H1 (cell line): ENCODE measurements at regions not wholly inside any gene's neighbourhood (a gene's known extent, or its start where the extent isn't known, plus 50 kb on each side); places are given as distances from the start of the nearest gene placed in this dataset.

Experiments used
- CTCF ChIA-PET: fragments of 300-600 bp; sonication (Branson Sonifier 250); formaldehyde crosslinking; loops from one replicate; lab custom pipeline; 2021; ENCODE audit not compliant: partially characterized antibody; lab: Charles Lee
- POLR2A ChIA-PET: fragments of 300-600 bp; sonication (Branson Sonifier 250); formaldehyde crosslinking; loops from one replicate; lab custom pipeline; 2021; ENCODE audit warnings: inconsistent platforms; ENCODE audit not compliant: partially characterized antibody; lab: Charles Lee
- DNase-seq, 2 experiments: peaks; one replicate each; pipeline versions ENCODE4 v3.0.0 to v3.0.0-alpha.2; 2010 to 2022; ENCODE audit warnings: low spot score in 2 of 2, low read depth in 1 of 2, mixed read lengths in 1 of 2
- FAIRE-seq: peaks from 2 replicates; lab custom pipeline; 2011; peaks lifted over from hg19 to GRCh38; lab: Jason Lieb, UNC
- H2AFZ ChIP-seq: 2 replicates; pipeline ENCODE4 v1.8.1; 2012; ENCODE audit warnings: low read length, inconsistent platforms
- H2AK5ac ChIP-seq: 2 replicates; pipeline ENCODE4 v1.6.1; 2013; ENCODE audit warnings: low read depth, low read length
- H2BK120ac ChIP-seq: replicated peaks from 2 replicates; pipeline ENCODE3; 2013; ENCODE audit warnings: low read depth, low read length, inconsistent platforms
- H2BK12ac ChIP-seq: 2 replicates; pipeline ENCODE4 v1.6.1; 2013; ENCODE audit warnings: low read depth, low read length
- H2BK15ac ChIP-seq: 2 replicates; pipeline ENCODE4 v1.6.1; 2013; ENCODE audit warnings: low read length
- H2BK20ac ChIP-seq: 2 replicates; pipeline ENCODE4 v1.6.1; 2013; ENCODE audit warnings: low read length
- H2BK5ac ChIP-seq: 2 replicates; pipeline ENCODE4 v1.6.1; 2013; ENCODE audit warnings: low read depth, low read length
- H3K14ac ChIP-seq: 2 replicates; pipeline ENCODE4 v1.6.1; 2013; ENCODE audit warnings: inconsistent platforms; ENCODE audit not compliant: insufficient read length
- H3K18ac ChIP-seq: 2 replicates; pipeline ENCODE4 v1.6.1; 2013; ENCODE audit warnings: low read length; ENCODE audit errors: extremely low read depth
- H3K23ac ChIP-seq: 2 replicates; pipeline ENCODE4 v1.6.1; 2013; ENCODE audit warnings: inconsistent platforms; ENCODE audit not compliant: insufficient read length
- H3K23me2 ChIP-seq: 2 replicates; pipeline ENCODE4 v1.6.1; 2013; ENCODE audit warnings: low read depth, low read length
- H3K27ac ChIP-seq: 2 replicates; pipeline ENCODE4 v1.6.1; 2011; ENCODE audit warnings: low read depth, low read length, inconsistent platforms
- H3K27me3 ChIP-seq, 4 experiments: replicated peaks in 1 of 4; 1 replicate in 1 of 4; 2 replicates in 3 of 4; pipeline versions ENCODE4 v1.6.1 to v1.8.1; 2011 to 2013; ENCODE audit warnings: low read length in 3 of 4, mild to moderate bottlenecking in 3 of 4, inconsistent platforms in 2 of 4, mixed read lengths in 2 of 4, moderate library complexity in 1 of 4; ENCODE audit not compliant: control insufficient read depth in 3 of 4, insufficient read depth in 3 of 4; ENCODE audit errors: extremely low read depth in 1 of 4
- H3K36me3 ChIP-seq, 4 experiments: 2 replicates each; pipeline versions ENCODE4 v1.6.1 to v1.8.1; 2011 to 2013; ENCODE audit warnings: mild to moderate bottlenecking in 4 of 4, low read length in 3 of 4, moderate library complexity in 2 of 4, control low read depth in 1 of 4, inconsistent platforms in 1 of 4; ENCODE audit not compliant: insufficient read depth in 4 of 4, control insufficient read depth in 2 of 4
- H3K4ac ChIP-seq: replicated peaks from 2 replicates; pipeline ENCODE3; 2013; ENCODE audit warnings: low read length, low read depth, mixed read lengths, inconsistent platforms; ENCODE audit not compliant: insufficient read length
- H3K4me1 ChIP-seq, 4 experiments: replicated peaks in 1 of 4; 1 replicate in 1 of 4; 2 replicates in 3 of 4; pipeline versions ENCODE4 v1.6.1 to v1.8.1; 2011 to 2013; ENCODE audit warnings: low read length in 3 of 4, inconsistent platforms in 2 of 4, mixed read lengths in 1 of 4; ENCODE audit not compliant: insufficient read depth in 4 of 4, control insufficient read depth in 3 of 4
- H3K4me2 ChIP-seq, 2 experiments: 2 replicates each; pipeline versions ENCODE4 v1.6.1 to v1.8.1; 2011 to 2013; ENCODE audit warnings: low read depth in 2 of 2, low read length in 2 of 2, control low read depth in 1 of 2, inconsistent platforms in 1 of 2, mild to moderate bottlenecking in 1 of 2; ENCODE audit not compliant: insufficient read depth in 1 of 2
- H3K4me3 ChIP-seq, 4 experiments: fragments of 200-600, 300-600 bp in 1 of 4; sonication (generic), shearing (Covaris generic), sonication (Bioruptor Twin) in 1 of 4; 2 replicates each; pipeline versions ENCODE4 v1.5.1 to v1.8.1; 2011 to 2016; ENCODE audit warnings: low read length in 4 of 4, low read depth in 3 of 4, control low read depth in 2 of 4, inconsistent platforms in 2 of 4, mild to moderate bottlenecking in 2 of 4, mixed read lengths in 1 of 4, moderate library complexity in 1 of 4; ENCODE audit not compliant: insufficient read depth in 2 of 4; ENCODE audit errors: extremely low read depth in 1 of 4
- H3K56ac ChIP-seq: replicated peaks from 2 replicates; pipeline ENCODE3; 2013; ENCODE audit warnings: low read depth, mild to moderate bottlenecking, mixed read lengths, low read length, inconsistent platforms; ENCODE audit not compliant: insufficient read length
- H3K79me1 ChIP-seq: 2 replicates; pipeline ENCODE4 v1.6.1; 2013; ENCODE audit warnings: low read depth, low read length, control low read depth
- H3K79me2 ChIP-seq, 2 experiments: 2 replicates each; pipeline versions ENCODE4 v1.6.1 to v1.8.1; 2012 to 2013; ENCODE audit warnings: low read length in 2 of 2, mild to moderate bottlenecking in 2 of 2, inconsistent platforms in 1 of 2; ENCODE audit not compliant: insufficient read depth in 2 of 2, control insufficient read depth in 1 of 2
- H3K9ac ChIP-seq, 4 experiments: replicated peaks in 1 of 4; 1 replicate in 1 of 4; 2 replicates in 3 of 4; pipeline versions ENCODE4 v1.6.1 to v1.8.1; 2011 to 2013; ENCODE audit warnings: low read depth in 3 of 4, low read length in 3 of 4, control low read depth in 2 of 4, mild to moderate bottlenecking in 2 of 4, moderate library complexity in 2 of 4, inconsistent platforms in 1 of 4; ENCODE audit errors: extremely low read depth in 1 of 4
- H3K9me3 ChIP-seq, 2 experiments: 2 replicates each; pipeline versions ENCODE4 v1.6.1 to v1.8.1; 2012 to 2013; ENCODE audit warnings: mild to moderate bottlenecking in 2 of 2, moderate library complexity in 2 of 2, control low read depth in 1 of 2, inconsistent platforms in 1 of 2, low read depth in 1 of 2, low read length in 1 of 2, mixed read lengths in 1 of 2; ENCODE audit not compliant: insufficient read depth in 2 of 2
- H4K20me1 ChIP-seq, 2 experiments: replicated peaks in 1 of 2; 2 replicates each; pipeline versions ENCODE3 to v1.8.1; 2011 to 2013; ENCODE audit warnings: inconsistent platforms in 2 of 2, low read length in 2 of 2, mild to moderate bottlenecking in 1 of 2; ENCODE audit not compliant: insufficient read depth in 2 of 2, control insufficient read depth in 1 of 2
- H4K5ac ChIP-seq: 2 replicates; pipeline ENCODE4 v1.6.1; 2013; ENCODE audit warnings: low read length, low read depth, mixed read lengths, inconsistent platforms; ENCODE audit not compliant: insufficient read length
- H4K8ac ChIP-seq: 2 replicates; pipeline ENCODE4 v1.8.0; 2013; ENCODE audit warnings: mild to moderate bottlenecking, moderate library complexity, low read length, inconsistent platforms; ENCODE audit not compliant: insufficient read depth; ENCODE audit errors: extremely low read depth
- H4K91ac ChIP-seq: replicated peaks from 2 replicates; pipeline ENCODE3; 2013; ENCODE audit warnings: low read length, mixed read lengths, inconsistent platforms; ENCODE audit not compliant: insufficient read length
- RNF2 ChIP-seq: fragments of 200-900, 300-1000 bp; sonication (generic); IDR thresholded peaks from 2 replicates; pipeline ENCODE4 v1.7.1; 2016; ENCODE audit warnings: borderline replicate concordance, low read depth, mild to moderate bottlenecking, antibody characterized with exemption, low read length; ENCODE audit not compliant: poor library complexity, severe bottlenecking; ENCODE audit errors: missing control alignments
- SP4 ChIP-seq: IDR thresholded peaks from 2 replicates; pipeline ENCODE4 v1.6.1; 2012; ENCODE audit warnings: low read length, inconsistent platforms
- TCF12 ChIP-seq: IDR thresholded peaks from 2 replicates; pipeline ENCODE4 v1.6.1; 2011; ENCODE audit warnings: low read depth, mild to moderate bottlenecking, low read length
- TEAD4 ChIP-seq: IDR thresholded peaks from 2 replicates; pipeline ENCODE4 v1.6.1; 2012; ENCODE audit warnings: low read depth, low read length, inconsistent platforms, mixed read lengths
- WGBS, 2 experiments: shearing (Covaris generic) in 1 of 2; methylation state at CpG; one replicate each; pipeline versions ENCODE4 v1.1.6 to v1.1.7; 2013 to 2015; ENCODE audit warnings: low lambda C conversion rate in 2 of 2, mixed read lengths in 2 of 2, inconsistent platforms in 1 of 2, low coverage in 1 of 2, missing lambda C conversion rate in 1 of 2; ENCODE audit not compliant: insufficient replicate concordance in 2 of 2, insufficient coverage in 1 of 2, insufficient read length in 1 of 2; ENCODE audit errors: extremely low coverage in 1 of 2, missing lambda C conversion rate in 1 of 2; 5-methylcytosine and 5-hydroxymethylcytosine counted together

GRCh38 chr3:179504371-179504770 lies 53.1 kb upstream of the GNB4 start:
- H3K23me2 ChIP-seq = no peaks in the 10 kb centered on the region
- DNase-seq (no peak), FAIRE-seq (no peak)
- no peak overlapping the region for H4K5ac ChIP-seq
- no peak overlapping the region for H3K27ac ChIP-seq
- H3K79me2 ChIP-seq = no peaks in the 10 kb centered on the region
- no peak overlapping the region for H2BK5ac ChIP-seq
- no peak overlapping the region for H2AK5ac ChIP-seq
- H3K14ac ChIP-seq = no peak overlapping the region
- no peaks in the 10 kb centered on the region for H3K4me1 ChIP-seq
- no peak overlapping the region for H3K23ac ChIP-seq
- ChIA-PET POLR2A (interaction anchor here (1.2 to 1.4 kb wide), 2 partner anchors 15 to 58 kb away, joined by 3 read pairs; partner anchors contain the start of gene ACTL6A), CTCF (interaction anchor here (0.9 to 2.1 kb wide), 5 partner anchors 10 to 189 kb away, joined by 3 to 10 read pairs (median 3); no protein-coding TSS in a partner anchor)
- no peak overlapping the region for H2BK12ac ChIP-seq
- H3K4me3 ChIP-seq = no peak overlapping the region
- no peak overlapping the region for H4K91ac ChIP-seq
- TF ChIP-seq TCF12 (no peak), SP4 (no peak), RNF2 (no peak), TEAD4 (no peak)
- H3K4ac ChIP-seq = no peak overlapping the region
- no peaks in the 10 kb centered on the region for H3K79me1 ChIP-seq
- H2BK120ac ChIP-seq = no peak overlapping the region
- H3K18ac ChIP-seq = no peak overlapping the region
- H3K9ac ChIP-seq = no peak overlapping the region
- no peaks in the 10 kb centered on the region for H3K9me3 ChIP-seq
- WGBS, 2 experiments = 88% methylated on average over 1 of the region's 1 CpG; no CpG with 5 or more reads in 1 of the 2 experiments
- H3K27me3 ChIP-seq = no peaks in the 10 kb centered on the region
- H4K8ac ChIP-seq = no peak overlapping the region
- no peak overlapping the region for H2BK15ac ChIP-seq
- no peak overlapping the region for H3K56ac ChIP-seq
- no peaks in the 10 kb centered on the region for H4K20me1 ChIP-seq
- H3K36me3 ChIP-seq = no peaks in the 10 kb centered on the region
- H3K4me2 ChIP-seq = no peak overlapping the region
- H2AFZ ChIP-seq = no peak overlapping the region
- no peak overlapping the region for H2BK20ac ChIP-seq
